Kidney glomerular epithelial cell (primary cell): ENCODE measurements at regions not wholly inside any gene's neighbourhood (a gene's known extent, or its start where the extent isn't known, plus 50 kb on each side); places are given as distances from the start of the nearest gene placed in this dataset.
A peak's percentile ranks its signal among the peaks of the same experiment; 100 is the strongest.

Experiments
- DNase-seq: peaks from one replicate; lab custom pipeline; 2025; lab: John Stamatoyannopoulos, UW

GRCh38 chr3:187823746-187824145 lies 78.5 kb upstream of the BCL6 start:
- no peak for DNase-seq

- DNase-seq = no peak
Observed at GRCh38 chr3:187827723-187828122, 82.5 kb upstream of the BCL6 start.

GRCh38 chr3:187828579-187829452 lies 83.5 kb upstream of the BCL6 start:
- DNase-seq = no peak

- DNase-seq = no peak
Observed at GRCh38 chr3:187830181-187830580, 84.9 kb upstream of the BCL6 start.

GRCh38 chr3:187831125-187832051 lies 86.1 kb upstream of the BCL6 start:
- no peak for DNase-seq

- no peak for DNase-seq
Observed at GRCh38 chr3:187832202-187832601, 86.9 kb upstream of the BCL6 start.

GRCh38 chr3:187833375-187833774 lies 88.1 kb upstream of the BCL6 start:
- DNase-seq = no peak

- no peak for DNase-seq
Observed at GRCh38 chr3:187833799-187834578, 88.7 kb upstream of the BCL6 start.

- DNase-seq = no peak
Observed at GRCh38 chr3:187836823-187837770, 91.8 kb upstream of the BCL6 start.

- DNase-seq = no peak
Observed at GRCh38 chr3:187838016-187838540, 92.8 kb upstream of the BCL6 start.

- DNase-seq = no peak
Observed at GRCh38 chr3:187839422-187839821, 94.2 kb upstream of the BCL6 start.

GRCh38 chr3:187840856-187841255 lies 95.6 kb upstream of the BCL6 start:
- no peak for DNase-seq

GRCh38 chr3:187841560-187841959 lies 96.3 kb upstream of the BCL6 start:
- DNase-seq = peak; percentile 74

- DNase-seq = no peak
Observed at GRCh38 chr3:187843654-187844053, 98.4 kb upstream of the BCL6 start.

GRCh38 chr3:187844708-187845107 lies 99.4 kb upstream of the BCL6 start:
- no peak for DNase-seq

- DNase-seq = no peak
Observed at GRCh38 chr3:187845826-187846225, 100.6 kb upstream of the BCL6 start.

- no peak for DNase-seq
Observed at GRCh38 chr3:187848401-187848800, 103.1 kb upstream of the BCL6 start.

- no peak for DNase-seq
Observed at GRCh38 chr3:187849016-187849654, 103.9 kb upstream of the BCL6 start.

GRCh38 chr3:187850258-187850921 lies 105.1 kb upstream of the BCL6 start:
- DNase-seq = no peak
